Ishikawa (cell line): ENCODE measurements at regions not wholly inside any gene's neighbourhood (a gene's known extent, or its start where the extent isn't known, plus 50 kb on each side); places are given as distances from the start of the nearest gene placed in this dataset.

Source experiments
- CEBPB ChIP-seq: IDR thresholded peaks from 2 replicates; pipeline ENCODE4 v1.6.1; 2012
- CREB1 ChIP-seq: IDR thresholded peaks from 2 replicates; pipeline ENCODE4 v1.6.1; 2012; ENCODE audit warnings: low read depth
- EGR1 ChIP-seq: IDR thresholded peaks from 2 replicates; pipeline ENCODE4 v1.6.1; 2012
- EP300 ChIP-seq: IDR thresholded peaks from 2 replicates; pipeline ENCODE4 v1.6.1; 2012; ENCODE audit warnings: borderline replicate concordance
- FOXM1 ChIP-seq: IDR thresholded peaks from 2 replicates; pipeline ENCODE4 v1.6.1; 2012; ENCODE audit warnings: low read depth, borderline replicate concordance
- MAX ChIP-seq: IDR thresholded peaks from 2 replicates; pipeline ENCODE4 v1.6.1; 2012
- NFIC ChIP-seq: IDR thresholded peaks from 2 replicates; pipeline ENCODE4 v1.6.1; 2012
- RAD21 ChIP-seq: IDR thresholded peaks from 2 replicates; pipeline ENCODE4 v1.6.1; 2012; ENCODE audit warnings: low read depth
- REST ChIP-seq: IDR thresholded peaks from 2 replicates; pipeline ENCODE4 v1.6.1; 2012; ENCODE audit warnings: low read depth, mild to moderate bottlenecking
- TAF1 ChIP-seq: IDR thresholded peaks from 2 replicates; pipeline ENCODE4 v1.6.1; 2012; ENCODE audit warnings: low read depth, mild to moderate bottlenecking
- TCF12 ChIP-seq: IDR thresholded peaks from 2 replicates; pipeline ENCODE4 v1.6.1; 2012; ENCODE audit warnings: low read depth
- TEAD4 ChIP-seq: IDR thresholded peaks from 2 replicates; pipeline ENCODE4 v1.6.1; 2012
- USF1 ChIP-seq: IDR thresholded peaks from 2 replicates; pipeline ENCODE4 v1.6.1; 2012
- YY1 ChIP-seq: IDR thresholded peaks from 2 replicates; pipeline ENCODE4 v1.6.1; 2012; ENCODE audit warnings: low read depth
- ZBTB7A ChIP-seq: IDR thresholded peaks from 2 replicates; pipeline ENCODE4 v1.6.1; 2012; ENCODE audit warnings: low read depth

GRCh38 chr5:2139478-2139877 lies 256.8 kb upstream of the IRX4 start:
- TF ChIP-seq TEAD4: no peak
- TF ChIP-seq RAD21: no peak
- TF ChIP-seq TAF1: no peak
- TF ChIP-seq USF1: no peak
- TF ChIP-seq ZBTB7A: no peak
- no peak for TF ChIP-seq CEBPB
- no peak for TF ChIP-seq FOXM1
- TF ChIP-seq YY1: no peak

GRCh38 chr5:2138896-2139295 lies 256.2 kb upstream of the IRX4 start:
- TF ChIP-seq TEAD4 (no peak), RAD21 (no peak), TCF12 (no peak)

GRCh38 chr5:2137444-2138050 lies 254.8 kb upstream of the IRX4 start:
- no peak for TF ChIP-seq FOXM1
- TF ChIP-seq MAX: no peak
- no peak for TF ChIP-seq TCF12
- TF ChIP-seq TEAD4: no peak
- TF ChIP-seq EGR1: no peak
- no peak for TF ChIP-seq CEBPB

- no peak for TF ChIP-seq NFIC
- TF ChIP-seq EGR1: peak; percentile 83
These were observed 254.1 kb upstream of the IRX4 start for GRCh38 chr5:2136728-2137333.

GRCh38 chr5:2135833-2136232 lies 253.1 kb upstream of the IRX4 start:
- TF ChIP-seq YY1: no peak
- no peak for TF ChIP-seq TCF12

- no peak for TF ChIP-seq TAF1
- no peak for TF ChIP-seq EP300
- TF ChIP-seq CREB1: no peak
- no peak for TF ChIP-seq NFIC
- no peak for TF ChIP-seq USF1
- no peak for TF ChIP-seq YY1
- TF ChIP-seq CEBPB: no peak
- TF ChIP-seq EGR1: no peak
- no peak for TF ChIP-seq ZBTB7A
- no peak for TF ChIP-seq TCF12
- TF ChIP-seq FOXM1: no peak
- TF ChIP-seq RAD21: no peak
- no peak for TF ChIP-seq REST
- no peak for TF ChIP-seq TEAD4
- TF ChIP-seq MAX: no peak
These were observed 252.6 kb upstream of the IRX4 start for GRCh38 chr5:2135354-2135753.

GRCh38 chr5:2134543-2135292 lies 252.0 kb upstream of the IRX4 start:
- TF ChIP-seq MAX (no peak), CEBPB (no peak)

- no peak for TF ChIP-seq TAF1
- no peak for TF ChIP-seq ZBTB7A
- no peak for TF ChIP-seq USF1
- no peak for TF ChIP-seq MAX
- TF ChIP-seq NFIC: no peak
- TF ChIP-seq EP300: no peak
- TF ChIP-seq RAD21: no peak
- no peak for TF ChIP-seq TCF12
- TF ChIP-seq CEBPB: no peak
- TF ChIP-seq CREB1: no peak
- TF ChIP-seq YY1: no peak
- TF ChIP-seq FOXM1: no peak
- TF ChIP-seq TEAD4: no peak
- no peak for TF ChIP-seq EGR1
- TF ChIP-seq REST: no peak
These were observed 251.2 kb upstream of the IRX4 start for GRCh38 chr5:2133936-2134335.
